Neuron (in vitro differentiated cells): ENCODE measurements at regions not wholly inside any gene's neighbourhood (a gene's known extent, or its start where the extent isn't known, plus 50 kb on each side); places are given as distances from the start of the nearest gene placed in this dataset.

Source experiments
- H2AFZ ChIP-seq: one replicate; pipeline ENCODE4 v1.6.1; 2013; ENCODE audit warnings: low read depth, mild to moderate bottlenecking, inconsistent platforms, low read length, moderate library complexity
- H3K27me3 ChIP-seq: one replicate; pipeline ENCODE4 v1.6.1; 2013; ENCODE audit warnings: low read length; ENCODE audit not compliant: insufficient read depth
- H3K36me3 ChIP-seq: one replicate; pipeline ENCODE4 v1.6.1; 2013; ENCODE audit warnings: low read length; ENCODE audit not compliant: insufficient read depth
- H3K4me1 ChIP-seq: one replicate; pipeline ENCODE4 v1.6.1; 2013; ENCODE audit warnings: low read length; ENCODE audit not compliant: insufficient read depth
- H3K4me3 ChIP-seq: 2 replicates; pipeline ENCODE4 v1.5.1; 2013; ENCODE audit warnings: mild to moderate bottlenecking, low read length, moderate library complexity
- H3K9me3 ChIP-seq: one replicate; pipeline ENCODE4 v1.6.1; 2013; ENCODE audit warnings: low read length

- H2AFZ ChIP-seq = no peak overlapping the region
- H3K9me3 ChIP-seq = no peaks in the 10 kb centered on the region
- H3K27me3 ChIP-seq = peaks cover 6% of the 10 kb centered on the region
- H3K36me3 ChIP-seq = no peaks in the 10 kb centered on the region
- no peak overlapping the region for H3K4me3 ChIP-seq
- H3K4me1 ChIP-seq = peaks cover 6% of the 10 kb centered on the region
Observed at GRCh38 chr15:77749236-77749997, 116.7 kb upstream of the LINGO1 start.

GRCh38 chr15:77748078-77749064 is 115.7 kb upstream of the LINGO1 start:
- Histone ChIP-seq H3K27me3 (peaks cover 6% of the 10 kb centered on the region), H3K9me3 (no peaks in the 10 kb centered on the region), H3K4me3 (no peak overlapping the region), H3K36me3 (no peaks in the 10 kb centered on the region), H3K4me1 (peaks cover 6% of the 10 kb centered on the region), H2AFZ (no peak overlapping the region)

GRCh38 chr15:77747175-77748077 is 114.7 kb upstream of the LINGO1 start:
- Histone ChIP-seq H3K4me1 (peaks cover 6% of the 10 kb centered on the region), H2AFZ (no peak overlapping the region), H3K9me3 (no peaks in the 10 kb centered on the region), H3K36me3 (no peaks in the 10 kb centered on the region), H3K4me3 (no peak overlapping the region), H3K27me3 (peaks cover 6% of the 10 kb centered on the region)

GRCh38 chr15:77746254-77747174 is 113.8 kb upstream of the LINGO1 start:
- H3K27me3 ChIP-seq = peaks cover 2% of the 10 kb centered on the region
- H3K4me3 ChIP-seq = no peak overlapping the region
- H3K9me3 ChIP-seq = no peaks in the 10 kb centered on the region

GRCh38 chr15:77744398-77744797 is 111.7 kb upstream of the LINGO1 start:
- Histone ChIP-seq H3K27me3 (peaks cover 4% of the 10 kb centered on the region), H3K4me1 (peaks cover 6% of the 10 kb centered on the region), H3K36me3 (no peaks in the 10 kb centered on the region), H3K9me3 (no peaks in the 10 kb centered on the region), H3K4me3 (no peak overlapping the region), H2AFZ (no peak overlapping the region)

More at GRCh38 chr15:77746254-77747174, 113.8 kb upstream of the LINGO1 start:
- H3K4me1 ChIP-seq = peaks cover 6% of the 10 kb centered on the region
- H3K36me3 ChIP-seq = no peaks in the 10 kb centered on the region
- H2AFZ ChIP-seq = no peak overlapping the region

GRCh38 chr15:77742570-77742969 is 109.9 kb upstream of the LINGO1 start:
- Histone ChIP-seq H3K4me1 (peaks cover 3% of the 10 kb centered on the region), H3K9me3 (no peaks in the 10 kb centered on the region), H3K36me3 (no peaks in the 10 kb centered on the region), H3K4me3 (no peak overlapping the region), H2AFZ (no peak overlapping the region), H3K27me3 (peaks cover 17% of the 10 kb centered on the region)

- H3K9me3 ChIP-seq = no peaks in the 10 kb centered on the region
- H3K36me3 ChIP-seq = no peaks in the 10 kb centered on the region
- no peak overlapping the region for H3K4me3 ChIP-seq
- no peak overlapping the region for H2AFZ ChIP-seq
- H3K27me3 ChIP-seq = peaks cover 21% of the 10 kb centered on the region
- H3K4me1 ChIP-seq = no peaks in the 10 kb centered on the region
Observed at GRCh38 chr15:77742127-77742526, 109.4 kb upstream of the LINGO1 start.

GRCh38 chr15:77741106-77741505 is 108.4 kb upstream of the LINGO1 start:
- Histone ChIP-seq H3K36me3 (no peaks in the 10 kb centered on the region), H3K27me3 (peaks cover 23% of the 10 kb centered on the region), H2AFZ (no peak overlapping the region), H3K4me3 (no peak overlapping the region), H3K9me3 (no peaks in the 10 kb centered on the region), H3K4me1 (no peaks in the 10 kb centered on the region)

- no peaks in the 10 kb centered on the region for H3K4me1 ChIP-seq
- no peak overlapping the region for H3K4me3 ChIP-seq
- no peak overlapping the region for H2AFZ ChIP-seq
- H3K27me3 ChIP-seq = peaks cover 29% of the 10 kb centered on the region
- H3K9me3 ChIP-seq = no peaks in the 10 kb centered on the region
- H3K36me3 ChIP-seq = no peaks in the 10 kb centered on the region
Observed at GRCh38 chr15:77739591-77740378, 107.1 kb upstream of the LINGO1 start.

GRCh38 chr15:77738441-77739302 is 106.0 kb upstream of the LINGO1 start:
- Histone ChIP-seq H3K9me3 (no peaks in the 10 kb centered on the region), H2AFZ (no peak overlapping the region), H3K27me3 (peaks cover 38% of the 10 kb centered on the region), H3K36me3 (no peaks in the 10 kb centered on the region), H3K4me3 (no peak overlapping the region), H3K4me1 (no peaks in the 10 kb centered on the region)

- no peaks in the 10 kb centered on the region for H3K9me3 ChIP-seq
- H3K4me1 ChIP-seq = no peaks in the 10 kb centered on the region
- no peak overlapping the region for H3K4me3 ChIP-seq
- peaks cover 44% of the 10 kb centered on the region for H3K27me3 ChIP-seq
- no peaks in the 10 kb centered on the region for H3K36me3 ChIP-seq
- H2AFZ ChIP-seq = no peak overlapping the region
Observed at GRCh38 chr15:77738038-77738370, 105.3 kb upstream of the LINGO1 start.
